ENCODE measurements at regions not wholly inside any gene's neighbourhood (a gene's known extent, or its start where the extent isn't known, plus 50 kb on each side); places are given as distances from the start of the nearest gene placed in this dataset.
"Not testable (repeated sequence)": the region's sequence is repeated elsewhere in the genome, so short reads cannot be mapped to it uniquely, and the experiment has no call there.

DNA sequence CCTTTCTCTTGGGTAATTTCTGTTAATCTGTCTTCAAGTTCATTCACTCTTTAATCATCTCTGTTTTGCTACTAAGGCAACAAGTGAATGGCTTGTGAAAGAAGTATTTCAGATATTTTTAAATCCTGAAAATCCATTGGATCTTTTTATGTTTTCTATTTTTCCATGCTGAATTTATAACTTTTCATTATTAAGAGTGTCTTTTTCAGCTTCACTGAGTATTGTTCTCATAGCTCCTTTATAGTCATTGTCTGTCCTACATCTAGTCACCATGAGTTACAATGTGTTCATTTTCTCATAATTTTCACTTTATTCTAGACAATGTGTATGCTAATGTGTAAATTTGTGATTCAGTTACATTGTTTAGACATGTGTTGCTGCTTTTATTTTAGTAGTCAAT is 556.4 kb downstream of the TUSC1 start:
- H3K36me3 ChIP-seq (ENCODE audit: control insufficient read depth, insufficient read depth, low read length), result no peaks in the 10 kb centered on the region
- no peaks in the 10 kb centered on the region for H3K27me3 ChIP-seq (ENCODE audit: control insufficient read depth, insufficient read depth, low read length, poor library complexity, severe bottlenecking)
- no peak overlapping the region for H3K27ac ChIP-seq (ENCODE audit: insufficient read depth, low read depth, low read length, poor library complexity, severe bottlenecking)
- no peaks in the 10 kb centered on the region for H3K9me3 ChIP-seq (ENCODE audit: control insufficient read depth, low read length)
- no peak overlapping the region for H3K4me3 ChIP-seq (ENCODE audit: insufficient read depth, low read depth, low read length)
- no peaks in the 10 kb centered on the region for H3K4me1 ChIP-seq (ENCODE audit: control insufficient read depth, insufficient read depth, low read length)

DNA sequence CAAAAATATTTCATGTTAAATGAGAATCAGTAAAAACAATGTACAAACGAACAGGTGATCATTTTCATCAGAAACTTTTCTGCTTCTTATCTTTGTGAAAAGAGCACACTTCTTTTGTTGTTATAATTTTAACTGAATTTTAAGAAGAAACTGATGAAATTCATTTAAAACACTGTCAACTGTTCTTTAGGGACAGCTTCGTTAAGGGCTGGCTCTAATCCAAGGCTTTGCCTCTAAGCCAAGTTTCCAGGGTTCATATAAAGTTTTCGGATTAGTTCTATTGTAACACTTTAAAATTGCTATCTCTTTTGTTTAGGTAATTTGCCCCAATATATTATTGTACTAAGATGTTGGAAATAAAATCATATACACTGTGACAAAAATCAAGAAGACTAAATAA is 559.2 kb downstream of the TUSC1 start:
- Histone ChIP-seq H3K27ac (ENCODE audit: insufficient read depth, low read depth, low read length, poor library complexity, severe bottlenecking) (no peak overlapping the region), H3K9me3 (ENCODE audit: control insufficient read depth, low read length) (no peaks in the 10 kb centered on the region), H3K4me1 (ENCODE audit: control insufficient read depth, insufficient read depth, low read length) (no peaks in the 10 kb centered on the region), H3K36me3 (ENCODE audit: control insufficient read depth, insufficient read depth, low read length) (no peaks in the 10 kb centered on the region), H3K27me3 (ENCODE audit: control insufficient read depth, insufficient read depth, low read length, poor library complexity, severe bottlenecking) (no peaks in the 10 kb centered on the region), H3K4me3 (ENCODE audit: insufficient read depth, low read depth, low read length) (no peak overlapping the region)
- WGBS, 2 experiments, result 86 to 91% methylated on average over 1 to 2 of the region's 3 CpGs

DNA sequence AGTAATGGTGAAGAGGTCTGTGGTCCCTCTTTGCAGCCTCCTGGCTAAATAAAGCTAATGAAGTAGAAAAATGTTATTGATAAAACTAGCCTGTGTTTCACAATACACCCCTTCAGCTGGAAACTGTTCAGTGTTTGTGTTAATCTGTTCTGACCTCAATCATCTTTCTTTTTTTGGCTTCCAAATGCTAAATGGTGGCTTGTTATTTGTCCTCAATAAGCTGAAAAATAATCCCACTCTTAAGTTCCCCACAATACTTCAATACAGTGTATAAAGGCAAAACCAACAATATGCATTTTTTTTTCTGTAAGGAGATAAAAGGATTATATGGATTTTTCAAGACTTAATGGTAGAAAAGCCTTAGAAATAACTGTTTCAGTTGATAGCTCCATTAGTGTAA is 560.5 kb downstream of the TUSC1 start:
- Histone ChIP-seq H3K27me3 (ENCODE audit: control insufficient read depth, insufficient read depth, low read length, poor library complexity, severe bottlenecking) (no peaks in the 10 kb centered on the region), H3K36me3 (ENCODE audit: control insufficient read depth, insufficient read depth, low read length) (no peaks in the 10 kb centered on the region), H3K4me3 (ENCODE audit: insufficient read depth, low read depth, low read length) (no peak overlapping the region), H3K27ac (ENCODE audit: insufficient read depth, low read depth, low read length, poor library complexity, severe bottlenecking) (no peak overlapping the region), H3K9me3 (ENCODE audit: control insufficient read depth, low read length) (no peaks in the 10 kb centered on the region), H3K4me1 (ENCODE audit: control insufficient read depth, insufficient read depth, low read length) (no peaks in the 10 kb centered on the region)

DNA sequence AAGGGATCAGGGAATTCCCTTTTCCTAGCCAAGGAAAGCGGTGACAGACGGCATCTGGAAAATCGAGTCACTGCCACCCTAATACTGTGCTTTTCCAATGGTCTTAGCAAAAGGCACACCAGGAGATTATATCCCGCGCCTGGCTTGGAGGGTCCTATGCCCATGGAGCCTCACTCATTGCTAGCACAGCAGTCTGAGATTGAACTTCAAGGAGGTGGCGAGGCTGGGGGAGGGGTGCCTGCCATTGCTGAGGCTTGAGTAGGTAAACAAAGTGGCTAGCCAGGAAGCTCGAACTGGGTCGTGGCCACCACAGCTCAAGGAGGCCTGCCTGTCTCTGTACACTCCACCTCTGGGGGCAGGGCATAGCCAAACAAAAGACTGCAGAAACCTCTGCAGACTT is 556.5 kb upstream of the IZUMO3 start:
- H3K4me1 ChIP-seq (ENCODE audit: control insufficient read depth, insufficient read depth, low read length); H3K4me3 ChIP-seq (ENCODE audit: insufficient read depth, low read depth, low read length): not testable (repeated sequence)

DNA sequence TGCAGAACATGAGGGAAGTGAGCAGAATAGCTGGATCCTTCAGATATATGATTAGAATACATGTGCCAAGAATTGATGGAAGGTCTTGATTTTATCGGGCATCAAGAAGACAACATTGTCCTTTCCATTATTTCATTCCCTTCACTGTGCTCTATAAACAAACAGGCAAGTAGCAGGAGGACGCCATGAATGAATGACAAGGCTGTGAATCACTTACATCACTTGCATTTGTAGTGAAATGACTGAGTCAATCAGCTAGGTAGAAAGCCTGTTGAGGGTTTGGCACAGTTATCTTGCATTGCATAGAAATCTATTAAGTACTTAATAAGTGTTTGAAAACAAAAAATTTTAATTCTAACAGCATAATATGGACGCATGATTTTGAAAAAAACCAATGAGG is 548.8 kb upstream of the IZUMO3 start:
- no peak overlapping the region for H3K27ac ChIP-seq (ENCODE audit: insufficient read depth, low read depth, low read length, poor library complexity, severe bottlenecking)
- WGBS, 2 experiments, result 85 to 100% methylated on average over 1 to 3 of the region's 3 CpGs
- no peaks in the 10 kb centered on the region for H3K9me3 ChIP-seq (ENCODE audit: control insufficient read depth, low read length)
- no peaks in the 10 kb centered on the region for H3K27me3 ChIP-seq (ENCODE audit: control insufficient read depth, insufficient read depth, low read length, poor library complexity, severe bottlenecking)
- H3K4me3 ChIP-seq (ENCODE audit: insufficient read depth, low read depth, low read length), result no peak overlapping the region
- no peaks in the 10 kb centered on the region for H3K4me1 ChIP-seq (ENCODE audit: control insufficient read depth, insufficient read depth, low read length)
- no peaks in the 10 kb centered on the region for H3K36me3 ChIP-seq (ENCODE audit: control insufficient read depth, insufficient read depth, low read length)

More for the DNA sequence above, 556.5 kb upstream of the IZUMO3 start:
- not testable (repeated sequence) for H3K27ac ChIP-seq (ENCODE audit: insufficient read depth, low read depth, low read length, poor library complexity, severe bottlenecking); H3K36me3 ChIP-seq (ENCODE audit: control insufficient read depth, insufficient read depth, low read length); H3K9me3 ChIP-seq (ENCODE audit: control insufficient read depth, low read length); H3K27me3 ChIP-seq (ENCODE audit: control insufficient read depth, insufficient read depth, low read length, poor library complexity, severe bottlenecking)
- 96 to 97% methylated on average over 8 of the region's 8 CpGs for WGBS, 2 experiments

DNA sequence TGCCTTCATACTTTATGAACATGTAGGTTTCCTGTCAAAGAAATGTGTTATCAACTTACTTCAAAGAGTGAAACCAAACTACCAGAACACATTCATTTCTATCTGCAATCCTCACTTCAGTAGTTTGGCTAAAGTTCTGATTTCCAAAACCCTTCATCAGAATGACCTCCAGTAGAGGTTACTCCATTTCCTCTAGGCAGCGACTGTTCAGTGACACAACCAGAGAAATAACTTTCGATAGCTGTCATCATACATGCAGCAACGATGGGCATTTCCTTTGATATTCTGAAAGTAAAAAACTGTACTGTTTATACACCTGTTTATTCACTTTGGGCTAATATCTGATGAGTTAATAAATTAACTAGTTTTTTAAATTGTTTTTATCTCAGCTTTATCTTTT is 532.5 kb upstream of the IZUMO3 start:
- 92 to 95% methylated on average over 3 of the region's 3 CpGs for WGBS, 2 experiments
- H3K4me3 ChIP-seq (ENCODE audit: insufficient read depth, low read depth, low read length), result no peak overlapping the region
- no peaks in the 10 kb centered on the region for H3K9me3 ChIP-seq (ENCODE audit: control insufficient read depth, low read length)
- H3K27ac ChIP-seq (ENCODE audit: insufficient read depth, low read depth, low read length, poor library complexity, severe bottlenecking), result no peak overlapping the region
- H3K27me3 ChIP-seq (ENCODE audit: control insufficient read depth, insufficient read depth, low read length, poor library complexity, severe bottlenecking), result no peaks in the 10 kb centered on the region
- no peaks in the 10 kb centered on the region for H3K4me1 ChIP-seq (ENCODE audit: control insufficient read depth, insufficient read depth, low read length)
- no peaks in the 10 kb centered on the region for H3K36me3 ChIP-seq (ENCODE audit: control insufficient read depth, insufficient read depth, low read length)

DNA sequence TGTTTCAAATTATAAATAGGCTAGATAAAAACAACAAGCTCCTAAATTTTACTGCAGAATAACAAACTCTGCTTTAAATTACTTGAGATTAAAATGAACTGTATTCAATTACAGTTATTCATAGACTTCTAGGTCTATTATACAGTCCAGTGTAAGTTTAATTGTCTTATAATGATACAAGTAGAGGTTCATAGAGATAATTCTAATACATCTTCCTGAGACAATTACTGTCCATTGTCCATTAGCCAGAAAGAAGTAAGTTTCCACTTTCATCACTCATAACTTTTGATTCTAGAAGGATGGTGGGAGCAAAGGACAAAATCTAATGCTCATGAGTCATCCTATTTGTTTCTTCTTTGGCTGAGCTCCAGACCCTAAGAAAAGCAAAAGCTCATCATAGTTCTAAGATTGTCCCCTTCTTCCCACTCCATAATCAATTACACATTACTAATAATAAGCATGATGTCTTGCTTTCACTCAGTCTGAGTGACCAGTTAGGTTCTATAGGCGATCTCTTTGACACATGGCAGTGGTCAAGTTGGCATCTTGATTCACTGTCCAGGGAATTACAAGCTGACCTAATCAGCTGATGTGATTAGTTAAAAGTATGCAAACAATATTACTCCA is 502.5 kb upstream of the IZUMO3 start:
- H3K4me1 ChIP-seq (ENCODE audit: control insufficient read depth, insufficient read depth, low read length), result no peaks in the 10 kb centered on the region
- no peak overlapping the region for H3K27ac ChIP-seq (ENCODE audit: insufficient read depth, low read depth, low read length, poor library complexity, severe bottlenecking)
- no peaks in the 10 kb centered on the region for H3K9me3 ChIP-seq (ENCODE audit: control insufficient read depth, low read length)
- WGBS, 2 experiments, result 95 to 100% methylated on average over 1 of the region's 1 CpG
- H3K27me3 ChIP-seq (ENCODE audit: control insufficient read depth, insufficient read depth, low read length, poor library complexity, severe bottlenecking), result no peaks in the 10 kb centered on the region
- H3K4me3 ChIP-seq (ENCODE audit: insufficient read depth, low read depth, low read length), result no peak overlapping the region
- H3K36me3 ChIP-seq (ENCODE audit: control insufficient read depth, insufficient read depth, low read length), result no peaks in the 10 kb centered on the region

DNA sequence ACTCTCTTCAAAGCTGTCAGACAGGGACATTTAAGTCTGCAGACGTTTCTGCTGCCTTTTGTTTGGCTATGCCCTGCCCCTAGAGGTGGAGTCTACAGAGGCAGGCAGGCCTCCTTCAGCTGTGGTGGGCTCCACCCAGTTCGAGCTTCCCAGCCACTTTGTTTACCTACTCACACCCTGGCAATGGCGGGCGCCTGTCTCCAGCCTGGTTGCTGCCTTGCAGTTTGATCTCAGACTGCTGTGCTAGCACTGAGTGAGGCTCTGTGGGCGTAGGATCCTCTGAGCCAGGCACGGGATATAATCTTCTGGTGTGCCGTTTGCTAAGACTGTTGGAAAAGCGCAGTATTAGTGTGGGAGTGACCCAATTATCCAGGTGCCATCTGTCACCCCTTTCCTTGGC is 499.8 kb upstream of the IZUMO3 start:
- H3K27me3 ChIP-seq (ENCODE audit: control insufficient read depth, insufficient read depth, low read length, poor library complexity, severe bottlenecking); H3K9me3 ChIP-seq (ENCODE audit: control insufficient read depth, low read length); H3K4me1 ChIP-seq (ENCODE audit: control insufficient read depth, insufficient read depth, low read length); H3K36me3 ChIP-seq (ENCODE audit: control insufficient read depth, insufficient read depth, low read length); H3K4me3 ChIP-seq (ENCODE audit: insufficient read depth, low read depth, low read length); H3K27ac ChIP-seq (ENCODE audit: insufficient read depth, low read depth, low read length, poor library complexity, severe bottlenecking): not testable (repeated sequence)
- 94% methylated on average over 8 of the region's 8 CpGs for WGBS, 2 experiments

DNA sequence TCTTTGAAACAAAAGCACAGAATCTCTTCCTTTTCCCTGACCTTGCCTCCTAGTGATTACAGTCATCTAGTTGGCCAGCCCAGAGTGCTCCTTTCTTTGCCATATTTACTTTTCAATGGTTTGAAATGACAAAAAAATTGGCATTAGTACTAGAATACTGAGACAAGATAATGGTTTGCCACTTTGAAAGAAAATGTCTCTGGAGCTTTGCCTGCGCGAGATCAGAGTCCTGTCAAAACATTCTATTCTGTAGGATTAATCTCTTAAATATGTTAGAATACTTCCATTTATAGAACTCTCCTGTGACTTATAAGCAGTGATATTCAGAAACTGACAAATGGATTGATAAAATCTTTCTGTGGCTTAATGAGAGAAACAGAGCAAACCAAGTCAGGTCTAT is 484.0 kb upstream of the IZUMO3 start:
- 92 to 100% methylated on average over 2 of the region's 2 CpGs for WGBS, 2 experiments
- Histone ChIP-seq H3K9me3 (ENCODE audit: control insufficient read depth, low read length) (no peaks in the 10 kb centered on the region), H3K27me3 (ENCODE audit: control insufficient read depth, insufficient read depth, low read length, poor library complexity, severe bottlenecking) (no peaks in the 10 kb centered on the region), H3K4me3 (ENCODE audit: insufficient read depth, low read depth, low read length) (no peak overlapping the region), H3K27ac (ENCODE audit: insufficient read depth, low read depth, low read length, poor library complexity, severe bottlenecking) (no peak overlapping the region), H3K36me3 (ENCODE audit: control insufficient read depth, insufficient read depth, low read length) (no peaks in the 10 kb centered on the region), H3K4me1 (ENCODE audit: control insufficient read depth, insufficient read depth, low read length) (no peaks in the 10 kb centered on the region)

DNA sequence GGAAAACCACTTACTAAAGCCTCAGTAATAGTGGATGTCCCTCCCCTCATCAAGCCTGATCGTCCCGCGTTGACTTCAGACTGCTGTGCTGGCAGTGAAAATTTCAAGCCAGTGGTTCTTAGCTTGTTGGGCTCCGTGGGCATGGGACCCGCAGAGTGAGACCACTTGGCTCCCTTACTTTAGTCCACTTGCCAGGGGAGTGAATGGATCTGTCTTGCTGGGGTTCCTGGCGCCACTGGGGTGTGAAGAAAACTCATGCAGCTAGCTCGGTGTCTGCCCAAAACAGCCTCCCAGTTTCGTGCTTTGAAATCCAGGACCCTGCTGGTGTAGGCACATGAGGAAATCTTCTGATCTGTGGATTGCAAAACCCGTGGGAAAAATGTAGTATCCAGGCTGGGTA is 480.0 kb upstream of the IZUMO3 start:
- Histone ChIP-seq H3K27ac (ENCODE audit: insufficient read depth, low read depth, low read length, poor library complexity, severe bottlenecking) (no peak overlapping the region), H3K4me3 (ENCODE audit: insufficient read depth, low read depth, low read length) (no peak overlapping the region), H3K4me1 (ENCODE audit: control insufficient read depth, insufficient read depth, low read length) (no peaks in the 10 kb centered on the region), H3K27me3 (ENCODE audit: control insufficient read depth, insufficient read depth, low read length, poor library complexity, severe bottlenecking) (no peaks in the 10 kb centered on the region), H3K9me3 (ENCODE audit: control insufficient read depth, low read length) (no peaks in the 10 kb centered on the region), H3K36me3 (ENCODE audit: control insufficient read depth, insufficient read depth, low read length) (no peaks in the 10 kb centered on the region)
- 95 to 99% methylated on average over 9 of the region's 9 CpGs for WGBS, 2 experiments

DNA sequence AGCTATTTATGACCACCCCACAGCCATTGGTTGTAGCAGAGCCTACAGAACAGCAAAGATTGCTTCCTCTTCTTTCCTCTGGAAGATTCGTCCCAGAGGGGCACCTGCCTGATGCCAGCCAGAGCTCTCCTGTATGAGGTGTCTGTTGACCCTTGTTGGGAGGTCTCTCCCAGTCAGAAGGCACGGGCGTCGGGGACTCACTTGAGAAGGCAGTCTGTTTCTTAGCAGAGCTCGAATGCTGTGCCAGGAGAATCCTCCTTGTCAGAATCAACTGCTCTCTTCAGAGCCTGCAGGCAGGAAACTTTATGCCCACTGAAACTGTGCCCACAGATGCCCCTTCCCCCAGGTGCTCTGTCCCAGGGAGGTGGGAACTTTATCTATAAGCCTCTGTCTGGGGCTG is 479.5 kb upstream of the IZUMO3 start:
- H3K4me1 ChIP-seq (ENCODE audit: control insufficient read depth, insufficient read depth, low read length), result no peaks in the 10 kb centered on the region
- WGBS, 2 experiments, result 90 to 95% methylated on average over 5 of the region's 5 CpGs
- H3K27ac ChIP-seq (ENCODE audit: insufficient read depth, low read depth, low read length, poor library complexity, severe bottlenecking), result no peak overlapping the region
- H3K36me3 ChIP-seq (ENCODE audit: control insufficient read depth, insufficient read depth, low read length), result no peaks in the 10 kb centered on the region
- H3K9me3 ChIP-seq (ENCODE audit: control insufficient read depth, low read length), result no peaks in the 10 kb centered on the region
- no peak overlapping the region for H3K4me3 ChIP-seq (ENCODE audit: insufficient read depth, low read depth, low read length)
- no peaks in the 10 kb centered on the region for H3K27me3 ChIP-seq (ENCODE audit: control insufficient read depth, insufficient read depth, low read length, poor library complexity, severe bottlenecking)

Measured in ectodermal cell (in vitro differentiated cells).